Bronchial epithelial cell (primary cell): ENCODE measurements at regions not wholly inside any gene's neighbourhood (a gene's known extent, or its start where the extent isn't known, plus 50 kb on each side); places are given as distances from the start of the nearest gene placed in this dataset.

ENCODE experiments used
- DNase-seq: peaks from one replicate; pipeline ENCODE4 v3.0.0-alpha.2; 2010; ENCODE audit warnings: low read depth
- FAIRE-seq: peaks from 2 replicates; lab custom pipeline; 2011; peaks lifted over from hg19 to GRCh38; lab: Jason Lieb, UNC
- H3K27me3 ChIP-seq: 2 replicates; pipeline ENCODE4 v1.5.1; 2011; ENCODE audit warnings: low read length; ENCODE audit not compliant: control insufficient read depth, insufficient read depth
- H3K36me3 ChIP-seq: 2 replicates; pipeline ENCODE4 v1.5.1; 2011; ENCODE audit warnings: low read length; ENCODE audit not compliant: control insufficient read depth, insufficient read depth
- H3K4me3 ChIP-seq: 2 replicates; pipeline ENCODE4 v1.5.1; 2011; ENCODE audit warnings: mild to moderate bottlenecking, low read depth, low read length, control low read depth
- TF ChIP-seq, protein P1 (sequence below): IDR thresholded peaks from 2 replicates; pipeline ENCODE4 v1.5.1; 2011; ENCODE audit warnings: mild to moderate bottlenecking, moderate library complexity, low read length, control low read depth, inconsistent platforms; ENCODE audit not compliant: insufficient read depth, severe bottlenecking

DNA sequence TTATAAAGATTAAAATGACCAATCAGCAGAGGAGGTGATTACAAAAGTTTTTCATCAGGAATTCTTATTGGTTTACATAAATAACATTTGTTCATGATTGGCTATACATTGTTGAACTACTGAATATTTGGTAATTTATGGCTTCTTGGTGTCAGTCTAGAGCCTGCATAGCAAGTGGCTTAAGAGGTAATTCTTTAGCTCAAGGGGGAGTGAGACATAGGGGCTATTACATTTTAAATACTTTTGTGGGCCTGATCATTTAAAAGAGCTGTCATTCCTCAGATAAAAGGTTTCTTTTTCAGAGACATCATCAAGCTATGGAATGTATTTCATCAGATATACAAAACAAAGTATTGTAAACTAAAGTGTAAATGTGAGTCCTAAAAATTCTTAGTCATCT is 373.8 kb downstream of the EPHA4 start:
- no peak for DNase-seq
- FAIRE-seq, result no peak
- Histone ChIP-seq H3K36me3 (no peaks in the 10 kb centered on the region), H3K4me3 (no peak overlapping the region), H3K27me3 (no peaks in the 10 kb centered on the region)
- TF ChIP-seq, protein P1, sequence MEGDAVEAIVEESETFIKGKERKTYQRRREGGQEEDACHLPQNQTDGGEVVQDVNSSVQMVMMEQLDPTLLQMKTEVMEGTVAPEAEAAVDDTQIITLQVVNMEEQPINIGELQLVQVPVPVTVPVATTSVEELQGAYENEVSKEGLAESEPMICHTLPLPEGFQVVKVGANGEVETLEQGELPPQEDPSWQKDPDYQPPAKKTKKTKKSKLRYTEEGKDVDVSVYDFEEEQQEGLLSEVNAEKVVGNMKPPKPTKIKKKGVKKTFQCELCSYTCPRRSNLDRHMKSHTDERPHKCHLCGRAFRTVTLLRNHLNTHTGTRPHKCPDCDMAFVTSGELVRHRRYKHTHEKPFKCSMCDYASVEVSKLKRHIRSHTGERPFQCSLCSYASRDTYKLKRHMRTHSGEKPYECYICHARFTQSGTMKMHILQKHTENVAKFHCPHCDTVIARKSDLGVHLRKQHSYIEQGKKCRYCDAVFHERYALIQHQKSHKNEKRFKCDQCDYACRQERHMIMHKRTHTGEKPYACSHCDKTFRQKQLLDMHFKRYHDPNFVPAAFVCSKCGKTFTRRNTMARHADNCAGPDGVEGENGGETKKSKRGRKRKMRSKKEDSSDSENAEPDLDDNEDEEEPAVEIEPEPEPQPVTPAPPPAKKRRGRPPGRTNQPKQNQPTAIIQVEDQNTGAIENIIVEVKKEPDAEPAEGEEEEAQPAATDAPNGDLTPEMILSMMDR, result no peak

DNA sequence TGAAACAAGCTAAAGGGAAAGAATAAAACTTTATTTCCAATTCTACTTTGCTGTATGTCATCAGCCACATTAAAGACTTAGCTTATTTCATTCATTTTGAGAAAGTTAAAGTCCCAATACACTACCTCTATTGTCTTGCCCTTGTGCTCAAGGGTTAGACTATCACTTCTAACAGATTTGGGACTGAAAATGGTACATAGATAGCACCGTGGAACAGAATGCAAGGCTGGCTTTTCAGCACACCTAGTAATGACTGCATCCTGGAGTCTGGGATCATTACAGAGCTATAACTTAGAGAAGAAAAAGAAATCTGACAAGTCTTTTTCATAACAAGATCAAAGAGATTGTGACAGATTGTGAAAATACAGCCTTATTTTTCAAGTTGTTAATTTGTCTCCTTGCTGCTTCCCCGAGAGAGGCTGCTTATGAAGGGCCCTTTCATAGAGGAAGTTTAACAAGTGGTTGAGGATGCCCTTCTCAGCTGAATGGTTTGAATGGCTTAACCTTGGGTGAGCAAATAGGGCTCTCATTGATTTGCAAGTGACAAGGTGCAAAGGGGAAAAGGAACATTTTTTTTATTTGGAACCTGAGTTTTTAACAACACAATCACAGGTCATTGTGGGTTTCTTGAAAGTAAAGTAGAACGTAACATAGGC is 371.8 kb downstream of the EPHA4 start:
- DNase-seq, result no peak
- H3K27me3 ChIP-seq, result no peaks in the 10 kb centered on the region
- no peaks in the 10 kb centered on the region for H3K36me3 ChIP-seq
- no peak for FAIRE-seq
- H3K4me3 ChIP-seq, result no peak overlapping the region
- TF ChIP-seq, protein P1, result no peak

DNA sequence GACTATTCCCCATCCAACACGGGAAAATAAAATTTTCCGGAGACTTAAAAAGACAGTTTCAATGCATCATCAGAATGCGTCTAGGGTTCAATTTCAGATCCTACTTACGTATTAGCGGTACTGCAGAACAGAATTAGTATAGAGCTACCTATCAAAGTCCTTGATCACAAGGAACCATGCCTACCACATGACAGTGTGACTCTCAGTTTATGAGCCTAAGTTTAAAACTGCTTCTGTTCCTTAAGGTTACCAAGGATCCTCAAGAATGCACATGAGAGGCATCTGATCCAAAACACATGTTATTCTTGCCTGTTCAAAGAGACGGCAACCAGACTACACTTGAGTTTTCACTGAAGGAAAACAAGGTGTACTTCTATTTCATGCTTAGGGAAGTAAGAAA is 369.7 kb downstream of the EPHA4 start:
- FAIRE-seq, result no peak

DNA sequence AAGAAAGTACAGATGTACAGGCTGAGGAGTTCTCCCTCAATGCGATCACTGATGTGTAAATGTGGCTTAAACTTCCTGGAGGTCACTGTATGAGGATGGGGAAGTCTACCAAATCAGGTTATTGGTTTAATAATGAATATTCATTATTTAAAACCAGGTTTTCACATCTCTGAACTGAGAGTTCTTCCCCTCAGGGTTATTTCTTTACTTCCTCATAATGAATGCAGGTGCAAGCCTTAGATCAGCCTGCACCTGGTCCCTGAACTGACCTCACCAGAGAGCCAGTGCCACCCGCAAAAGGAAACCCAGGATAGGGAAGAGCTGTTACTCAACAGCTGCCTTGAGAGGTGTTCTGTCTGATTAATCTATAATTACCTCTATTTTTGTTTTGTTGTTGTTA is 369.0 kb downstream of the EPHA4 start:
- H3K36me3 ChIP-seq, result no peaks in the 10 kb centered on the region
- no peak overlapping the region for H3K4me3 ChIP-seq
- TF ChIP-seq, protein P1, result no peak
- no peaks in the 10 kb centered on the region for H3K27me3 ChIP-seq
- FAIRE-seq (no peak), DNase-seq (no peak)

More for the DNA sequence above, 369.7 kb downstream of the EPHA4 start:
- TF ChIP-seq, protein P1, result no peak
- DNase-seq, result no peak
- Histone ChIP-seq H3K36me3 (no peaks in the 10 kb centered on the region), H3K4me3 (no peak overlapping the region), H3K27me3 (no peaks in the 10 kb centered on the region)

DNA sequence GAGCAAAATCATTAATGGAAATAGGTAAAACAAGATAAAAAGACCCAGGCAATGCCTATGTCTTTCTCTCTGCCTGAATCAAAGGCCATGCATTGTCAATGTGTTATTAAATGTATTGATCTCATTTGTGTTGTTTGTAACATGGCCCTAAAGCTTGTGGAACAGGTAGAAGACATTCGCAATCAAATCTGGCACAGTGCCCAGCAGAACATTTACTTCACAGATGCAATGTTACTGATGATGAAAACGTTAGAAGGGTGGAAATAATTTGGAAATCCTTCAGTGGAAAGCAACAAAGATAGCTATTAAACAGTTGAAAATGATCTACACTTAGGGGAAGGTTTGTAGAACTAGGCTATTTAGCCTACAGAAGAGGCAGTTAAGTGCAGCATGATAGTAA is 368.2 kb downstream of the EPHA4 start:
- TF ChIP-seq, protein P1, result no peak
- no peaks in the 10 kb centered on the region for H3K36me3 ChIP-seq
- no peaks in the 10 kb centered on the region for H3K27me3 ChIP-seq
- no peak overlapping the region for H3K4me3 ChIP-seq
- no peak for FAIRE-seq
- DNase-seq, result no peak

DNA sequence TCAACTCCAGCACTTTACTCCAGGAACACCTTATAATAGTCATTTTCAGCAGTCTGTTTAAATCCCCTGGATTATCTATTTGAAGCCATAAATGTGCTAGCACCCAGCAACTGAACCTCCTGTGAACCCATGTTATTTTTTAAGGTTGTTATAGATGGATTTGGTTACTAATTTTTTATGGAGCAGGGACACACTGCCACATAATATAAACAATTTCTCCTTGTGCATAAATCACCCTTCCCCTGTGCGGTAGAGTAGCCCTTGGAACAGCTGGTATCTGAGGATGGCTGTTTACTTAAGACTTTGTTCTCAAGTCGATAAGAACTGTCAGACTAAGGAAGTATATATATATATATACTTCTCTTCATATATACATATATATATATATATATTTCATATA is 367.4 kb downstream of the EPHA4 start:
- H3K4me3 ChIP-seq, result no peak overlapping the region
- no peak for FAIRE-seq
- no peak for DNase-seq
- H3K36me3 ChIP-seq, result no peaks in the 10 kb centered on the region
- no peaks in the 10 kb centered on the region for H3K27me3 ChIP-seq
- TF ChIP-seq, protein P1, result no peak
